ENCODE measurements at regions not wholly inside any gene's neighbourhood (a gene's known extent, or its start where the extent isn't known, plus 50 kb on each side); places are given as distances from the start of the nearest gene placed in this dataset.
A peak's percentile ranks its signal among the peaks of the same experiment; 100 is the strongest.
"Not testable (repeated sequence)": the region's sequence is repeated elsewhere in the genome, so short reads cannot be mapped to it uniquely, and the experiment has no call there.

GRCh38 chr2:107475859-107476258, 350.8 kb upstream of the RGPD4 start:
- Histone ChIP-seq H3K36me3 (replicated peaks; ENCODE audit: control insufficient read depth, insufficient read depth, low read length) (no peaks in the 10 kb centered on the region), H3K4me3 (ENCODE audit: insufficient read depth, low read depth, low read length) (no peak overlapping the region), H3K27me3 (ENCODE audit: control insufficient read depth, insufficient read depth, low read length) (no peaks in the 10 kb centered on the region)
- DNase-seq, result no peak

DNA sequence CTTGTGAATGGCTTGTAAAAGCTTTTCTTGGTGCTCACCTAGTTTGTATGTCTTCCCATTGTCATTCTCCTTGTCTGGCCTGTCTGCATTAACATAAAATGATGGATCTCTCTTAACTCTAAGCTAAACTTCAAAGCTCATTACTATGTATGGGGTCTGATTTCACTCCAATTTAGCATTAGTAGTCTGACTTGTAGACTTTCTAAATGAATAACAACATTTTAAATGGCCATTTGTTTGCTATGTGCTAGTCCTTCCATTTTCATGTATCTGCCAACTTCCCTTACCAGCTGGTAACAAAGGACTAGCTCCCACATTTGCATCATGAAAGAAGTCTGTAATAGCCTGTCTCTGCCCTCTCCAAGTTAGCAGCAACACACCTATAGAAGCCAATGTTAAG, 324.2 kb upstream of the RGPD4 start:
- H3K4me3 ChIP-seq (ENCODE audit: insufficient read depth, low read depth, low read length), result no peak overlapping the region
- no peaks in the 10 kb centered on the region for H3K27me3 ChIP-seq (ENCODE audit: control insufficient read depth, insufficient read depth, low read length)
- H3K36me3 ChIP-seq (replicated peaks; ENCODE audit: control insufficient read depth, insufficient read depth, low read length), result no peaks in the 10 kb centered on the region
- no peak for DNase-seq

GRCh38 chr2:107511970-107512789, 314.5 kb upstream of the RGPD4 start:
- Histone ChIP-seq H3K4me3 (ENCODE audit: insufficient read depth, low read depth, low read length) (no peak overlapping the region), H3K27me3 (ENCODE audit: control insufficient read depth, insufficient read depth, low read length) (no peaks in the 10 kb centered on the region), H3K36me3 (replicated peaks; ENCODE audit: control insufficient read depth, insufficient read depth, low read length) (no peaks in the 10 kb centered on the region)
- no peak for DNase-seq

- H3K27me3 ChIP-seq (ENCODE audit: control insufficient read depth, insufficient read depth, low read length), result no peaks in the 10 kb centered on the region
- no peak for DNase-seq
- no peaks in the 10 kb centered on the region for H3K36me3 ChIP-seq (replicated peaks; ENCODE audit: control insufficient read depth, insufficient read depth, low read length)
- no peak overlapping the region for H3K4me3 ChIP-seq (ENCODE audit: insufficient read depth, low read depth, low read length)
Observed at GRCh38 chr2:107525406-107525805, 301.3 kb upstream of the RGPD4 start.

DNA sequence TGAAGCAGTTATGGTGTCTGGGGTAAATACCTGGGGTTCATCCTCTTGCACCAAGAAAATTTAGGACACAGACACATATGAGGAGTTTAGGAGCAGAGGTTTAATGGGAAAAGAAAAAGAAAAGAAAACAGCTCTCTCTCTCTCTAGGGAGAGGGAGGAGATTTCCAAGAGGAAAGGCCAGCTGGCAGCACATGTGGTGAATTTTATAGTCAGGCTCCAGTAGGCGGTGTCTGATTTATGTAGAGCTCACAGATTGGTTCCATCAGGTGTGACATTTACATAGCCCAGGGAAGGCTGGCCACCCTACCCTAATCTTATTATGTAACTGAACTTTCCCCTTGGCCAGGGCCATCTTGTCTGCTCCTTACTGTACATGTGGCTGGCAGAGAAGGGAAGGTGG, 297.5 kb upstream of the RGPD4 start:
- Histone ChIP-seq H3K4me3 (ENCODE audit: insufficient read depth, low read depth, low read length) (no peak overlapping the region), H3K36me3 (replicated peaks; ENCODE audit: control insufficient read depth, insufficient read depth, low read length) (no peaks in the 10 kb centered on the region), H3K27me3 (ENCODE audit: control insufficient read depth, insufficient read depth, low read length) (no peaks in the 10 kb centered on the region)
- DNase-seq, result no peak

DNA sequence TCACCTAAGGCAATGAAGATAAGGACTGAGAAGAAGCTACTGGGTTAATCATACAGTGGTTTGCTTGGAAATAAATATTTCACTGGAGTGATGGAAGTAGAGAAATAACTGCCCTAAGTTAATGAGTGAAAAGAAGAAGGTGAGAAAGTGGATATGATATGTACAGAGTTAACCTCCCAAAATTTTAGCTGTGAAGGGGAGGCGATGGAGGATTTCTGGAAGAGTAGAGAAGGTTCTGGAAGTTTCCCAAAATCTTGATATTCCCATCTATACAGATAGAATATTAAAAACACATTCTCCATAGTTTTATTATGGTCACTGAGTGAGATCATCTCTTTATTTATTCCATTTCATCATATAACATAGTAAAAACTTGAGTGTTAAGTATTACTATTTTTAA, 296.6 kb upstream of the RGPD4 start:
- DNase-seq, result no peak
- H3K27me3 ChIP-seq (ENCODE audit: control insufficient read depth, insufficient read depth, low read length), result no peaks in the 10 kb centered on the region
- H3K36me3 ChIP-seq (replicated peaks; ENCODE audit: control insufficient read depth, insufficient read depth, low read length), result no peaks in the 10 kb centered on the region
- H3K4me3 ChIP-seq (ENCODE audit: insufficient read depth, low read depth, low read length), result no peak overlapping the region

- no peak overlapping the region for H3K4me3 ChIP-seq (ENCODE audit: insufficient read depth, low read depth, low read length)
- H3K27me3 ChIP-seq (ENCODE audit: control insufficient read depth, insufficient read depth, low read length), result no peaks in the 10 kb centered on the region
- no peaks in the 10 kb centered on the region for H3K36me3 ChIP-seq (replicated peaks; ENCODE audit: control insufficient read depth, insufficient read depth, low read length)
- no peak for DNase-seq
Observed at GRCh38 chr2:107534926-107535325, 291.8 kb upstream of the RGPD4 start.

- not testable (repeated sequence) for DNase-seq; H3K4me3 ChIP-seq (ENCODE audit: insufficient read depth, low read depth, low read length); H3K36me3 ChIP-seq (replicated peaks; ENCODE audit: control insufficient read depth, insufficient read depth, low read length); H3K27me3 ChIP-seq (ENCODE audit: control insufficient read depth, insufficient read depth, low read length)
Observed at GRCh38 chr2:107535905-107536689, 290.6 kb upstream of the RGPD4 start.

- DNase-seq, result peak; percentile 39
- H3K36me3 ChIP-seq (replicated peaks; ENCODE audit: control insufficient read depth, insufficient read depth, low read length), result no peaks in the 10 kb centered on the region
- H3K4me3 ChIP-seq (ENCODE audit: insufficient read depth, low read depth, low read length), result no peak overlapping the region
- no peaks in the 10 kb centered on the region for H3K27me3 ChIP-seq (ENCODE audit: control insufficient read depth, insufficient read depth, low read length)
Observed at GRCh38 chr2:107542314-107542740, 284.4 kb upstream of the RGPD4 start.

- Histone ChIP-seq H3K36me3 (replicated peaks; ENCODE audit: control insufficient read depth, insufficient read depth, low read length) (no peaks in the 10 kb centered on the region), H3K27me3 (ENCODE audit: control insufficient read depth, insufficient read depth, low read length) (no peaks in the 10 kb centered on the region), H3K4me3 (ENCODE audit: insufficient read depth, low read depth, low read length) (no peak overlapping the region)
- DNase-seq, result no peak
Observed at GRCh38 chr2:107543793-107544192, 282.9 kb upstream of the RGPD4 start.

DNA sequence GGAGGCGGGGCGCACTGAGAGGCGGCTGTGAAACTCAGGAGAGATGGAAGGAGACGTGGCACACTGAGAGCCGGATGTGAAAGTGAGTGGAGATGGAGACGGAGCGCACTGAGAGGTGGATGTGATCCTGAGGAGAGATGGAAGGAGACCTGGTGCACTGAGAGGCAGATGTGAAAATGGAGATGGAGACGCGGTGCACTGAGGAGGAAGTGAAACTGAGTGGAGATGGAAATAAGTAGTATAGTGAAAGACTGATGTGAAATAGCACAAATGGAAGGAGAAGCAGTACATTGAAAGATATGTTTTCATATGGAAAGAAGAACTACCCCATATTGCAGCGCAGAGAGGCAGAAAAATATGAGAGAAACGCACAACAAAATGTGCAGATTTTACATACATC, 281.6 kb upstream of the RGPD4 start:
- Histone ChIP-seq H3K36me3 (replicated peaks; ENCODE audit: control insufficient read depth, insufficient read depth, low read length) (no peaks in the 10 kb centered on the region), H3K27me3 (ENCODE audit: control insufficient read depth, insufficient read depth, low read length) (no peaks in the 10 kb centered on the region), H3K4me3 (ENCODE audit: insufficient read depth, low read depth, low read length) (no peak overlapping the region)
- DNase-seq, result no peak

GRCh38 chr2:107545851-107546250, 280.8 kb upstream of the RGPD4 start:
- Histone ChIP-seq H3K36me3 (replicated peaks; ENCODE audit: control insufficient read depth, insufficient read depth, low read length) (no peaks in the 10 kb centered on the region), H3K27me3 (ENCODE audit: control insufficient read depth, insufficient read depth, low read length) (no peaks in the 10 kb centered on the region), H3K4me3 (ENCODE audit: insufficient read depth, low read depth, low read length) (no peak overlapping the region)
- DNase-seq, result no peak

DNA sequence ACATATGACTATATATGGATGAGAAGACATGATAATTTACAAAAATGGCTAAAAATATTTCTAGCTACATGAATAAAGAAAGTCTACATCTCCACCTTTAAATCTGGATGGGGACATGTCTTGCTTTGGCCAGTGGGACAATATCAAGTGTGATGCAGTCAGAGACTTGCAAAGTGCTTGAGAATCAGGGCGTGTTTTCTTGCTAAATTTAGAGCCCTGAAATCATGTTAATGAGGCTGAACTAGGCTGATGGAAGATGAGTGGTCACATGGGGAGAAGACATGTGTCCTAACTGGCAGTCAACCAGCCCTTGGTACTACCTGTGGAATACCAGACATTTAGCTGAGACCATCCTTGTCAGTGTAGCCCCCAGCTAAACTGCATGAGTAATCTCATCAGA, 278.5 kb upstream of the RGPD4 start:
- H3K36me3 ChIP-seq (replicated peaks; ENCODE audit: control insufficient read depth, insufficient read depth, low read length), result no peaks in the 10 kb centered on the region
- no peak for DNase-seq
- H3K4me3 ChIP-seq (ENCODE audit: insufficient read depth, low read depth, low read length), result no peak overlapping the region
- H3K27me3 ChIP-seq (ENCODE audit: control insufficient read depth, insufficient read depth, low read length), result no peaks in the 10 kb centered on the region

DNA sequence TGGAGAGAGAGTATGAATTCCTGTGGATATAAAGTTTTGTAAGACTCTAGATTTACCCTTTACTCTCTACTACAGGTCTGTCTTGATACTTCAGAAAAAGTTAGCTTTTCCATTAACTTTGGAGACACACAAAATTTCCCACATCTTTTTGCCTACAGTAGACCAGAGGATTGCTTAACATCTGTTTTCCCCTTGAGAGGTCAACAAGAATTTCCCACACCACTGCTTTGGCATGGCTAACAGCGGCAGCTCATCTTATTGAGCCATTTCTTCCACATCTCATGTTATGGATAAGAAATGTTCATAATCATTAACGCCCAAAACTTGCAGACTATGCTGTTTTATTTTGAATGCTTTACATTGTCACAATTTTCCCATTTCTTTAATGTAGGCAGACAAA, 273.6 kb upstream of the RGPD4 start:
- H3K36me3 ChIP-seq (replicated peaks; ENCODE audit: control insufficient read depth, insufficient read depth, low read length), result no peaks in the 10 kb centered on the region
- no peaks in the 10 kb centered on the region for H3K27me3 ChIP-seq (ENCODE audit: control insufficient read depth, insufficient read depth, low read length)
- no peak overlapping the region for H3K4me3 ChIP-seq (ENCODE audit: insufficient read depth, low read depth, low read length)
- no peak for DNase-seq

GRCh38 chr2:107553539-107553938, 273.2 kb upstream of the RGPD4 start:
- Histone ChIP-seq H3K27me3 (ENCODE audit: control insufficient read depth, insufficient read depth, low read length) (no peaks in the 10 kb centered on the region), H3K4me3 (ENCODE audit: insufficient read depth, low read depth, low read length) (no peak overlapping the region), H3K36me3 (replicated peaks; ENCODE audit: control insufficient read depth, insufficient read depth, low read length) (no peaks in the 10 kb centered on the region)
- DNase-seq, result no peak
